ENCODE measurements at regions not wholly inside any gene's neighbourhood (a gene's known extent, or its start where the extent isn't known, plus 50 kb on each side); places are given as distances from the start of the nearest gene placed in this dataset.

DNA sequence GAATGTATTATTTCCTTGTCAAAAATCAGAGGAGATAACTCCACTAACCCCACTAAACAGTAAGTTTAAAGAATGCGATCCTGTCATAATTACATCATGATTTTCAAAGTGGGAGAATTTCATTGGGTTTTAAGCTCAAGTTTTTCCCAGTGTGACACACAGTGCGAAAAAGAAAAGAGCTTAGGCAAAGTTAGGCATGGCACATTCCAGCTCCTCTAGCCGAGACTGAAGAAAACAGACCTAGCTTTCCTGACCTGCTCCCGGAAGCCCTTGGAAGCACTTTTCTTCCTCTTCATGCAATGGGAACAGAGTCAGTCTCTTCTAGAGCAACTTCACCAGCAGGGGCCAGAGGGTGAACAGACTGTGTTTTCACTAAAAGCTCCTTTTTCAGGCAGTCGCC lies 76.6 kb upstream of the AKIP1 start:
- no peaks in the 10 kb centered on the region for H3K9me1 ChIP-seq (ENCODE audit: control insufficient read depth, insufficient read depth, low read length)
- peaks cover 36 to 56% of the 10 kb centered on the region in 2 experiments for H3K27me3 ChIP-seq (ENCODE audit: control insufficient read depth in 2 of 2, insufficient read depth in 2 of 2, low read length in 2 of 2)
- H3K4me3 ChIP-seq, result no peak overlapping the region
- no peaks in the 10 kb centered on the region for H3K9me3 ChIP-seq (replicated peaks; ENCODE audit: control insufficient read depth, insufficient read depth, low read depth, low read length)
- DNase-seq (ENCODE audit: extremely low read depth in 1 of 4, low spot score in 3 of 4) (no peak), FAIRE-seq (no peak), ATAC-seq (no peak)
- WGBS (ENCODE audit: insufficient coverage, low coverage, missing lambda C conversion rate), result 5% methylated on average over 5 of the region's 5 CpGs
- H3K36me3 ChIP-seq (ENCODE audit: control insufficient read depth, insufficient read depth, low read length), result no peaks in the 10 kb centered on the region
- H3K27ac ChIP-seq (ENCODE audit: extremely low read depth, low read depth, low read length), result no peak overlapping the region
- H3K4me2 ChIP-seq (ENCODE audit: insufficient read depth, low read length), result no peak overlapping the region
- POLR2A ChIA-PET, result interaction anchor here (0.9 to 1.9 kb wide), 4 partner anchors 8 to 75 kb away, joined by 3 to 6 read pairs (median 3); no protein-coding TSS in a partner anchor
- in situ Hi-C loops (cut with MboI) (no loop called here), intact Hi-C loops (cut with micrococcal nuclease) (no loop called here)
- no peaks in the 10 kb centered on the region for H3K79me2 ChIP-seq (ENCODE audit: control insufficient read depth, insufficient read depth, low read length)
- H4K20me1 ChIP-seq (replicated peaks; ENCODE audit: control insufficient read depth, insufficient read depth, low read length), result no peaks in the 10 kb centered on the region
- CTCF ChIA-PET (ENCODE audit: low intra/inter-chr PET ratio), result interaction anchor here (0.5 kb wide), 1 partner anchor 109 kb away, joined by 3 read pairs; no protein-coding TSS in a partner anchor
- H3K4me1 ChIP-seq (replicated peaks in 1 of 2; ENCODE audit: control insufficient read depth in 2 of 2, insufficient read depth in 2 of 2, low read length in 2 of 2), result peaks cover 0 to 23% of the 10 kb centered on the region in 2 experiments; a peak in 3 of 5 replicates
- H2AFZ ChIP-seq (ENCODE audit: low read depth, low read length), result no peak overlapping the region
- no TSS peak for BruUV-seq (replicated peaks)
- TF ChIP-seq ARHGAP35 (IDR thresholded peaks at IDR 0.05; ENCODE audit: partially characterized antibody) (no peak), FOSL1 (tag; conservative IDR thresholded peaks at IDR 0.05) (no peak), USF1 (CRISPR knock-in tag; IDR thresholded peaks at IDR 0.05) (no peak), RBM39 (optimal IDR thresholded peaks at IDR 0.05; ENCODE audit: low read depth, low read length) (no peak), POLR2G (IDR thresholded peaks at IDR 0.05; ENCODE audit: low read depth, low read length) (no peak), ZNF57 (CRISPR knock-in tag; IDR thresholded peaks at IDR 0.05) (no peak), NR1H2 (CRISPR knock-in tag; IDR thresholded peaks at IDR 0.05) (no peak), RBM22 (IDR thresholded peaks at IDR 0.05; ENCODE audit: low read depth, low read length, poor library complexity, severe bottlenecking) (no peak), MTA1 (IDR thresholded peaks at IDR 0.05; ENCODE audit: borderline replicate concordance) (no peak)
- TF ChIP-seq, protein P1, sequence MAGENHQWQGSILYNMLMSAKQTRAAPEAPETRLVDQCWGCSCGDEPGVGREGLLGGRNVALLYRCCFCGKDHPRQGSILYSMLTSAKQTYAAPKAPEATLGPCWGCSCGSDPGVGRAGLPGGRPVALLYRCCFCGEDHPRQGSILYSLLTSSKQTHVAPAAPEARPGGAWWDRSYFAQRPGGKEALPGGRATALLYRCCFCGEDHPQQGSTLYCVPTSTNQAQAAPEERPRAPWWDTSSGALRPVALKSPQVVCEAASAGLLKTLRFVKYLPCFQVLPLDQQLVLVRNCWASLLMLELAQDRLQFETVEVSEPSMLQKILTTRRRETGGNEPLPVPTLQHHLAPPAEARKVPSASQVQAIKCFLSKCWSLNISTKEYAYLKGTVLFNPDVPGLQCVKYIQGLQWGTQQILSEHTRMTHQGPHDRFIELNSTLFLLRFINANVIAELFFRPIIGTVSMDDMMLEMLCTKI (IDR thresholded peaks at IDR 0.05; ENCODE audit: partially characterized antibody), result no peak
- H3K9ac ChIP-seq (ENCODE audit: insufficient read depth in 1 of 2, low read depth in 2 of 2, low read length in 2 of 2), result no peak overlapping the region

Measured in K562 (cell line).